HEK293T (cell line): ENCODE measurements at regions not wholly inside any gene's neighbourhood (a gene's known extent, or its start where the extent isn't known, plus 50 kb on each side); places are given as distances from the start of the nearest gene placed in this dataset.

Experiments used
- BHLHE40 ChIP-seq: fragments of 450-650 bp; IDR thresholded peaks from 2 replicates; pipeline ENCODE4 v1.6.1; 2016; ENCODE audit warnings: mild to moderate bottlenecking, moderate library complexity, borderline replicate concordance
- ELF4 ChIP-seq: fragments of 450-650 bp; IDR thresholded peaks from 2 replicates; pipeline ENCODE4 v1.6.1; 2017; ENCODE audit warnings: antibody characterized with exemption
- FOXK2 ChIP-seq: fragments of 450-650 bp; IDR thresholded peaks from 2 replicates; pipeline ENCODE4 v1.6.1; 2016; ENCODE audit warnings: mild to moderate bottlenecking
- FOXM1 ChIP-seq: fragments of 450-650 bp; IDR thresholded peaks from 2 replicates; pipeline ENCODE4 v1.6.1; 2017; ENCODE audit warnings: mild to moderate bottlenecking, borderline replicate concordance
- HDGF ChIP-seq: fragments of 450-650 bp; IDR thresholded peaks from 2 replicates; pipeline ENCODE4 v1.6.1; 2017; ENCODE audit warnings: antibody characterized with exemption, borderline replicate concordance
- NFRKB ChIP-seq: fragments of 450-650 bp; IDR thresholded peaks from 2 replicates; pipeline ENCODE4 v1.6.1; 2016; ENCODE audit warnings: mild to moderate bottlenecking, moderate library complexity
- SP1 ChIP-seq: fragments of 450-650 bp; IDR thresholded peaks from 2 replicates; pipeline ENCODE4 v1.6.1; 2017
- SUZ12 ChIP-seq: fragments of 450-650 bp; IDR thresholded peaks from 2 replicates; pipeline ENCODE4 v1.6.1; 2016; ENCODE audit warnings: mild to moderate bottlenecking
- TARDBP ChIP-seq: fragments of 450-650 bp; IDR thresholded peaks from 2 replicates; pipeline ENCODE4 v1.6.1; 2016

GRCh38 chr1:81525085-81525484 is 275.6 kb upstream of the ADGRL2 start:
- TF ChIP-seq NFRKB (no peak), SP1 (no peak), BHLHE40 (no peak), HDGF (no peak), SUZ12 (no peak), ELF4 (no peak), TARDBP (no peak), FOXM1 (no peak), FOXK2 (no peak)
